Fibroblast of gingiva (primary cell): ENCODE measurements at regions not wholly inside any gene's neighbourhood (a gene's known extent, or its start where the extent isn't known, plus 50 kb on each side); places are given as distances from the start of the nearest gene placed in this dataset.

Source experiments
- DNase-seq: peaks from one replicate; pipeline ENCODE4 v3.0.0-alpha.2; 2011; ENCODE audit warnings: low read depth

DNA sequence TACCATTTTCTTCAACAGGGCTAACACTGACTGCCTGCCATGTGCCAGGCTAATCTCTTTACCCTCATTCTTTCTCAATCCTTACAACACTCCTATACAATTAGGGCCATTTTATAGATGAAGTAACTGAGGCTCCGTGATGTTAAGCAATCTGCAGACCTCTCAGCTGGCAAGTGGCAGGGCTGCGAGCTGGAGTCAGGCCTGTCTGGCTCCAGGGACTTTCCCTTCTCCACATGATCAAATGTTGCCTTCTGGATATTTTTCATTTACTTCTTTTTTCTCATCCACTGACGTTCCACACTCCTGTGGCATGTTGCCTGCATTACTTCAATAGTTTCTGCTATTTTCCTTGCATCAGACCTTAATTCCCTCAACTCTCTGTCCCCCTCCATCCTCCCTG is 55.2 kb upstream of the TAGAP start:
- no peak for DNase-seq

DNA sequence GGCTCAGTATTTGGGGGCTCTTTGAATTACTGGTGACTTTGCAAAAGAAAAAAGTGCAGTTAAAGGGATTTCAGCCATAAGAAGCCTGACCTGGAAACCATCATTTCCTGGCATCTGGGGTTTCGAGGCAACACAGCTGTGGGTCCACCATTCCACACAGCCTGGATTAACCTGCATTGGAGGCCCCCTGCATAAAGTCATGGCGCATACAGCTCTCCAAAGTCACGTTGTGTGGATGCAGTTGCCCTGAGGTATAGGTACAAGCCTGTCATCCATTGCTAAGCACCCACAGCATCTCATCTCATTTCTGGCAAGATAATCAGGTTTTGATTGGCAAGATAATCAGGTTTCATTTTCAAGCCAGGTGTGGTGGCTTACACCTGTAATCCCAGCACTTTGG is 54.5 kb upstream of the TAGAP start:
- DNase-seq: no peak

DNA sequence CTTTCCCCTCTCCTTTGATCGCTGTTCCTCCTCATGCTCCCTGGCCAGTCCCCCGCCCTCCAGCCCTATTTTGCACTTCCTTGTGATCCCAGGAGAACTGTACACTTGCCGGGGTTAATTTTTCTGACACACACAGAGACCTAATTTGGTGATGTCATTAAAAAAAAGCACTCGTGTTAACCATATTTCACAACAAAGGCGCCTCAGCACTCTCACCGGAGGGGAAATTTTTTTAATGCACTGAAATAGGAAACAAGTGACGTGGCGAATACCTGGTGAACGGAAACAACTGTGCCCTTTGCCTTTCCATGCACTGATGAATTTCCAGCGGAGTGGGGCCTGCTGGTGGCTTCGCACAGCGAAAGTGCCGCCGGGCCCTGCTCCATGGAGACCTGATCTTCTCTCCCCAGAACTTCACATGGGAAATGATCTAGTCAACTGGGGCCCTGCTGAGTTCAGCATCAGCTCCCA is 53.9 kb upstream of the TAGAP start:
- DNase-seq: no peak

DNA sequence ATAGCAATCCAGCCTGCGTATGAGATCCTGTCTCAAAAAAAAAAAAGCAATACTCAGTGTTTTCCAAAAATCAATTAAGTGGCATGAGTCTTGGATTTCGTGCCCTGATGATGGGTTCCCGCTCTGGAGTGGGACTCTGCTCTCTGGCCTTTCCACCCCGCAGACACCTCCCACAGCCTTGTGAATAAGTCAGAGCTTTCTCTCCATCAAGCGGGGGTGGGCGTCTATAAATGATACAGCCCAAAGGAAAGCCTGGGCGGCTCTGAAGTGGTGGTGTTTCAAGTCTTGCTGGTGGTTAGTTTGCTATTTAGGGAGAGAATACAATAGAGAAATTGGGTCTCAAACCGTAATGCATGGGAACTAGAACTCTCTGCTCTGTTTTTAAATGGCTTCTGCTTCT is 52.5 kb upstream of the TAGAP start:
- DNase-seq: no peak

DNA sequence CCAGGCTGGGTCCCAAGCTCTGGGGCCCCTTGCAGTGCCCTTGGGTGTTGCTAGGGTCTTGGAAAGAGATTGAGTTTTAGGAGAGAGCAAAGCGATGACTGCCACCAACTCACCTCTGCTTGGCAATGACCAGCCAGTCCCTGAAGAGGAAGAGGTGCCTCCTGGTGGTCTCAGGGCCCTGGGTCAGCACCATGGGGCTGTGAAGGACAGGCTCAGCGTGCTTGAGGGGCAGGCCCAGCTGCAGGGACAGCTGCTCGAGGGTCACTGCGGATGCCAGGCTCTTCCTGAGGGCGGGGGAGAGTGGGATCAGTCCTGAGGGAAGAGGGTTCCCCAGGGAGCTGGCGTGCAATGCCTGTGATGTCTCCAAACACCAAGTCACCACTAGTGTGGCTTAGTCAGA is 50.8 kb upstream of the TAGAP start:
- DNase-seq: no peak

DNA sequence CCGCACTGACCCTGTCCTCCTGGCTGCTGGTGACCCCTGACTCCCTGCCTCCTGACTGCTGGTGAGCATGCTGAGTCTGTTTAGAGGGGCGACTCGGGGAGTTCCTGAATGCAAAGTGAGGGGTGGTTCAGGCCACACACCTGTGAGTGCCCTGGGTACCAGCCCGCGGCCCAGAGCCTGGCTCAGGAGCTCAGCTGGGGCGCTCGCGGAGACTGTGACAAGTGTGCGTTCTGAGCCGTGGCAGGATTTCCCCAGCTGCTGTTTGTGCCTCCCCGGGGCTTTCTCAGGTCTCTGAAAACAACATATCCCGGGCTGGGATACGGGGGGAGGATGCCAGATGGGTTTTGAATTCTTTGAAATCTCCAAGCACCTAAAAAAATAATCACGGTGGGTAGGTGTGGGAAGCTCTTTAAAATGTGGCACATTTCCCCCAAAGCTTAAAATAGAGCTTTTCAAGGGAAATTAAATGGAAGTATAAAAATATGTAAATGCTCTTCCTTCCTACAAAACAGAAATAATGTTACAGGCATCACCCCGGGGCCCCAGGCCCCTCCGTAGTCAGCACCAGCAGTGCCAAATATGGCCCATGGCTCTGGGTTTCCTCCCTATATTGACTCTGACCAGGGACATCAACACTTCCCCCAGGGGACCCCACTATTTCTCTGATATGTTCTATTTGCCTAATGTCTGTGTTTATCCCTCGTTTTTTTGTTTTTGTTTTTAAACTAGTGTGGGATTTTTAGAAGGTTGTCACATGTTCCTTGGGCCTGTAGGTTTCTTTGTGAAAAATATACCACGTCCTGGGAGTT is 49.9 kb upstream of the TAGAP start:
- DNase-seq: no peak
